ENCODE measurements at regions not wholly inside any gene's neighbourhood (a gene's known extent, or its start where the extent isn't known, plus 50 kb on each side); places are given as distances from the start of the nearest gene placed in this dataset.

- TF ChIP-seq NFYB (IDR thresholded peaks at IDR 0.05; ENCODE audit: extremely low read depth, insufficient read length) (no peak), HDGF (IDR thresholded peaks at IDR 0.05) (no peak), FOS (IDR thresholded peaks at IDR 0.05; ENCODE audit: extremely low read depth, insufficient read length) (no peak), POLR2A (conservative IDR thresholded peaks at IDR 0.05) (no peak), E2F5 (CRISPR knock-in tag; IDR thresholded peaks at IDR 0.05) (no peak), CREM (IDR thresholded peaks at IDR 0.05; ENCODE audit: low read depth) (no peak), ZNF174 (CRISPR knock-in tag; IDR thresholded peaks at IDR 0.05) (no peak)
Measured at GRCh38 chr7:115719963-115720362, 310.6 kb downstream of the TFEC start.
